IMR-90 (cell line): ENCODE measurements at regions not wholly inside any gene's neighbourhood (a gene's known extent, or its start where the extent isn't known, plus 50 kb on each side); places are given as distances from the start of the nearest gene placed in this dataset.
"Not testable (repeated sequence)": the region's sequence is repeated elsewhere in the genome, so short reads cannot be mapped to it uniquely, and the experiment has no call there.

Experiments
- ATAC-seq: fragments of 200-7000 bp; cut with Tn5 transposase; 2 replicates; pipeline ENCODE4 v1.9.1; 2020; ENCODE audit warnings: low read depth, mild to moderate bottlenecking, moderate library complexity
- BruUV-seq: library from RNA; stranded (reverse); fragments of 400-500 nt; replicated peaks from 2 replicates; lab custom pipeline; 2021; lab: Mats Ljungman, UMichigan
- CTCF ChIA-PET: fragments of 300-600 bp; formaldehyde crosslinking; extraction: SDS; loops from one replicate; lab custom pipeline; 2021; ENCODE audit warnings: antibody characterized with exemption; lab: Yijun Ruan, JAX
- POLR2A ChIA-PET: fragments of 300-600 bp; sonication (Branson Sonifier 250); formaldehyde crosslinking; loops from one replicate; lab custom pipeline; 2022; ENCODE audit warnings: antibody characterized with exemption; ENCODE audit not compliant: unreplicated experiment; lab: Charles Lee
- DNase-seq: peaks from one replicate; pipeline ENCODE4 v3.0.0; 2013
- H2AFZ ChIP-seq: replicated peaks from 2 replicates; pipeline ENCODE3; 2013; ENCODE audit warnings: low read length, mild to moderate bottlenecking; ENCODE audit not compliant: poor library complexity
- H2AK5ac ChIP-seq: 2 replicates; pipeline ENCODE4 v1.6.1; 2013; ENCODE audit warnings: low read depth, low read length, inconsistent platforms
- H2AK9ac ChIP-seq: replicated peaks from 2 replicates; pipeline ENCODE3; 2013; ENCODE audit warnings: mild to moderate bottlenecking, low read depth, low read length, moderate library complexity; ENCODE audit not compliant: poor library complexity
- H2BK120ac ChIP-seq: 2 replicates; pipeline ENCODE4 v1.6.1; 2013; ENCODE audit warnings: low read depth, low read length, inconsistent platforms
- H2BK15ac ChIP-seq: 3 replicates; pipeline ENCODE4 v1.6.1; 2013; ENCODE audit warnings: low read depth, low read length, inconsistent platforms
- H2BK20ac ChIP-seq: 2 replicates; pipeline ENCODE4 v1.6.1; 2013; ENCODE audit warnings: low read depth, mild to moderate bottlenecking, inconsistent platforms, low read length, moderate library complexity
- H2BK5ac ChIP-seq: 2 replicates; pipeline ENCODE4 v1.6.1; 2013; ENCODE audit warnings: mild to moderate bottlenecking, low read depth, low read length, inconsistent platforms; ENCODE audit not compliant: poor library complexity, severe bottlenecking
- H3K14ac ChIP-seq: replicated peaks from 2 replicates; pipeline ENCODE4 v1.6.1; 2013; ENCODE audit warnings: low read depth, low read length, inconsistent platforms
- H3K18ac ChIP-seq: 2 replicates; pipeline ENCODE4 v1.6.1; 2013; ENCODE audit warnings: low read depth, low read length, control low read depth
- H3K23ac ChIP-seq: 2 replicates; pipeline ENCODE4 v1.6.1; 2013; ENCODE audit warnings: low read depth, low read length, inconsistent platforms
- H3K27ac ChIP-seq: 2 replicates; pipeline ENCODE4 v1.5.1; 2013; ENCODE audit warnings: mild to moderate bottlenecking, control low read depth, low read length; ENCODE audit not compliant: insufficient read depth
- H3K27me3 ChIP-seq: 2 replicates; pipeline ENCODE4 v1.6.1; 2013; ENCODE audit warnings: low read length; ENCODE audit not compliant: control insufficient read depth, insufficient read depth
- H3K36me3 ChIP-seq: 2 replicates; pipeline ENCODE4 v1.6.1; 2013; ENCODE audit warnings: low read length, mixed read lengths; ENCODE audit not compliant: control insufficient read depth, insufficient read depth
- H3K4ac ChIP-seq: 2 replicates; pipeline ENCODE4 v1.6.1; 2013; ENCODE audit warnings: low read depth, low read length, inconsistent platforms
- H3K4me1 ChIP-seq: 2 replicates; pipeline ENCODE4 v1.6.1; 2013; ENCODE audit warnings: low read length, mixed read lengths; ENCODE audit not compliant: control insufficient read depth, insufficient read depth
- H3K4me2 ChIP-seq: 2 replicates; pipeline ENCODE4 v1.6.1; 2013; ENCODE audit warnings: low read depth, mild to moderate bottlenecking, control low read depth, low read length, moderate library complexity
- H3K4me3 ChIP-seq: 2 replicates; pipeline ENCODE4 v1.5.1; 2013; ENCODE audit warnings: low read depth, mild to moderate bottlenecking, control low read depth, low read length, moderate library complexity; ENCODE audit not compliant: insufficient read depth
- H3K56ac ChIP-seq: 2 replicates; pipeline ENCODE4 v1.6.1; 2013; ENCODE audit warnings: low read length, inconsistent platforms; ENCODE audit not compliant: insufficient read depth; ENCODE audit errors: extremely low read depth
- H3K79me1 ChIP-seq, 2 experiments: 2 replicates each; pipeline ENCODE4 v1.6.1; 2013; ENCODE audit warnings: low read length in 2 of 2, inconsistent platforms in 1 of 2, low read depth in 1 of 2
- H3K9ac ChIP-seq: 2 replicates; pipeline ENCODE4 v1.6.1; 2013; ENCODE audit warnings: low read depth, low read length, control low read depth
- H3K9me1 ChIP-seq: 2 replicates; pipeline ENCODE4 v1.6.1; 2013; ENCODE audit warnings: low read length, inconsistent platforms; ENCODE audit not compliant: insufficient read depth
- H3K9me3 ChIP-seq: 2 replicates; pipeline ENCODE4 v1.6.1; 2013; ENCODE audit warnings: low read length; ENCODE audit not compliant: control insufficient read depth, insufficient read depth
- H4K20me1 ChIP-seq: 2 replicates; pipeline ENCODE4 v1.6.1; 2013; ENCODE audit warnings: low read length, inconsistent platforms; ENCODE audit not compliant: insufficient read depth
- H4K5ac ChIP-seq: 2 replicates; pipeline ENCODE4 v1.6.1; 2013; ENCODE audit warnings: mild to moderate bottlenecking, low read depth, low read length, control low read depth
- H4K8ac ChIP-seq, 2 experiments: 2 replicates each; pipeline ENCODE4 v1.6.1; 2013; ENCODE audit warnings: low read depth in 2 of 2, low read length in 2 of 2, control low read depth in 1 of 2, inconsistent platforms in 1 of 2
- H4K91ac ChIP-seq: 2 replicates; pipeline ENCODE4 v1.6.1; 2013; ENCODE audit warnings: low read depth, low read length, inconsistent platforms; ENCODE audit not compliant: insufficient read depth
- WGBS, 2 experiments: methylation state at CpG; one replicate each; pipeline versions ENCODE4 v1.1.5 to v1.1.7; 2013; ENCODE audit warnings: missing lambda C conversion rate in 2 of 2; ENCODE audit not compliant: insufficient read length in 1 of 2; ENCODE audit errors: extremely low coverage in 2 of 2; 5-methylcytosine and 5-hydroxymethylcytosine counted together
- dilution Hi-C: fragments of 300-500 bp; cut with HindIII; formaldehyde crosslinking; loops from one replicate; pipeline ENCODE4 v1.14.3; 2018; ENCODE audit warnings: low sequenced_read_pairs; ENCODE audit not compliant: unreplicated experiment
- in situ Hi-C: fragments of 300-500 bp; cut with MboI; formaldehyde crosslinking; loops from 3 replicates; pipeline ENCODE4 v1.14.3; 2019; ENCODE audit warnings: low sequenced_read_pairs, inconsistent platforms, mixed read lengths
- intact Hi-C: fragments of 100-400 bp; cut with micrococcal nuclease; formaldehyde crosslinking; loops from 2 replicates; pipeline ENCODE4 v1.10.0; 2022

DNA sequence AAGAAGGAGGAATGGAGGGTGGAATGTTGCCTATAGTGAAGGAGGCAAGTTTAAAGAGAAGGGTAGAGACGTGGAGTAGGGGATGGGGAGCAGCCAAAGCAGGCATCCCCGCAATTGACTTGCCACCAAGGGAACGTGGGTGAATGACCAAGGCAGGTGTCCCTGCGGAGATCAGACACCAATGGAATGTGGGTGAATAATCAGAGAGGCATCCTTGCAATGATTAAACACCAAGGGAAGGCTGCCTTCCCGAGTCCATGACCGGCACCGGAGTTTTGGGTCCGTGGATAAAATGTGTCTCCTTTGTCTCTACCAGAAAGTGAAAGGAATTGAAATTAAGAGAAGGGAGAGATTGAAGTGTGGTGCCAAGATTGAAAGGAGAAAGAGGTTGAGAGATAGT is 61.9 kb upstream of the APP start:
- not testable (repeated sequence) for H4K5ac ChIP-seq, H3K27ac ChIP-seq, BruUV-seq

More for the DNA sequence above, 61.9 kb upstream of the APP start:
- H3K4me1 ChIP-seq, H2BK15ac ChIP-seq, H3K27me3 ChIP-seq, H3K9ac ChIP-seq, H2AK5ac ChIP-seq, CTCF ChIA-PET, in situ Hi-C loops, H3K23ac ChIP-seq, H3K4me2 ChIP-seq, dilution Hi-C loops, H4K8ac ChIP-seq, H2BK20ac ChIP-seq, ATAC-seq, POLR2A ChIA-PET, H2AFZ ChIP-seq, H4K91ac ChIP-seq, H3K9me1 ChIP-seq, H3K56ac ChIP-seq, H2AK9ac ChIP-seq, H2BK120ac ChIP-seq, H3K18ac ChIP-seq, H2BK5ac ChIP-seq, H3K79me1 ChIP-seq, DNase-seq, H3K4ac ChIP-seq, H3K36me3 ChIP-seq, H4K20me1 ChIP-seq, intact Hi-C loops, H3K14ac ChIP-seq, H3K4me3 ChIP-seq, H3K9me3 ChIP-seq: not testable (repeated sequence)
- no CpG with 5 or more reads among the region's 8 CpGs for WGBS, 2 experiments
